Loucy (cell line): ENCODE measurements at regions not wholly inside any gene's neighbourhood (a gene's known extent, or its start where the extent isn't known, plus 50 kb on each side); places are given as distances from the start of the nearest gene placed in this dataset.
"Not testable (repeated sequence)": the region's sequence is repeated elsewhere in the genome, so short reads cannot be mapped to it uniquely, and the experiment has no call there.

Experiments
- H2AFZ ChIP-seq: fragments of 200-600 bp; sonication (generic); 2 replicates; pipeline ENCODE4 v1.6.0; 2016; ENCODE audit warnings: antibody characterized with exemption, mild to moderate bottlenecking, low read length, moderate library complexity
- H3F3A ChIP-seq: fragments of 200-600 bp; 2 replicates; pipeline ENCODE4 v1.6.0; 2016; ENCODE audit warnings: antibody characterized with exemption, low read depth, mild to moderate bottlenecking
- H3K27me3 ChIP-seq: fragments of 200-600 bp; sonication (generic); 2 replicates; pipeline ENCODE4 v1.6.1; 2014; ENCODE audit warnings: low read length, mild to moderate bottlenecking; ENCODE audit not compliant: insufficient read depth, poor library complexity, severe bottlenecking
- H3K36me3 ChIP-seq: fragments of 200-600 bp; sonication (generic); 2 replicates; pipeline ENCODE4 v1.6.1; 2016; ENCODE audit warnings: low read length; ENCODE audit not compliant: insufficient read depth
- H3K4me1 ChIP-seq: fragments of 200-600 bp; sonication (generic); 2 replicates; pipeline ENCODE4 v1.5.1; 2014; ENCODE audit warnings: low read length, mild to moderate bottlenecking; ENCODE audit not compliant: insufficient read depth, poor library complexity, severe bottlenecking
- H3K4me2 ChIP-seq: fragments of 200-600 bp; sonication (generic); 2 replicates; pipeline ENCODE4 v1.6.0; 2014; ENCODE audit warnings: antibody characterized with exemption, low read length, low read depth, mild to moderate bottlenecking; ENCODE audit not compliant: poor library complexity, severe bottlenecking
- H3K4me3 ChIP-seq: fragments of 200-600 bp; sonication (generic); 2 replicates; pipeline ENCODE4 v1.5.1; 2014; ENCODE audit warnings: low read length, mild to moderate bottlenecking, mixed read lengths; ENCODE audit not compliant: poor library complexity, severe bottlenecking
- H3K79me2 ChIP-seq: fragments of 200-600 bp; sonication (generic); 2 replicates; pipeline ENCODE4 v1.6.1; 2014; ENCODE audit warnings: low read length; ENCODE audit not compliant: insufficient read depth
- H3K9ac ChIP-seq: fragments of 200-600 bp; sonication (generic); 2 replicates; pipeline ENCODE4 v1.6.0; 2014; ENCODE audit warnings: mild to moderate bottlenecking, low read depth, low read length, moderate library complexity; ENCODE audit not compliant: poor library complexity, severe bottlenecking
- H3K9me2 ChIP-seq: fragments of 200-600 bp; sonication (generic); replicated peaks from 2 replicates; pipeline ENCODE4 v1.6.1; 2016; ENCODE audit warnings: low read depth, low read length, mixed read lengths
- H3K9me3 ChIP-seq: fragments of 200-600 bp; sonication (generic); 2 replicates; pipeline ENCODE4 v1.6.1; 2014; ENCODE audit warnings: mild to moderate bottlenecking, antibody characterized with exemption, low read length, low read depth; ENCODE audit not compliant: insufficient read depth
- H4K20me1 ChIP-seq: fragments of 200-600 bp; sonication (generic); 2 replicates; pipeline ENCODE4 v1.6.0; 2014; ENCODE audit warnings: antibody characterized with exemption, low read length, mild to moderate bottlenecking; ENCODE audit not compliant: insufficient read depth, poor library complexity, severe bottlenecking
- EZH2phosphoT487 ChIP-seq: fragments of 200-600 bp; IDR thresholded peaks from 2 replicates; pipeline ENCODE4 v1.6.1; 2018; ENCODE audit warnings: antibody characterized with exemption, mild to moderate bottlenecking, moderate library complexity, borderline replicate concordance
- TF ChIP-seq, protein P1 (sequence below): fragments of 200-600 bp; sonication (generic); conservative IDR thresholded peaks from 2 replicates; pipeline ENCODE4 v1.5.1; 2014; ENCODE audit warnings: mild to moderate bottlenecking, antibody characterized with exemption, low read length

GRCh38 chr3:112755845-112756613, 90.6 kb downstream of the CD200R1L start:
- Histone ChIP-seq H3K9me3 (no peaks in the 10 kb centered on the region), H3K4me1 (peaks cover 3% of the 10 kb centered on the region), H3K9me2 (no peaks in the 10 kb centered on the region), H3F3A (no peaks in the 10 kb centered on the region), H4K20me1 (no peaks in the 10 kb centered on the region), H3K79me2 (no peaks in the 10 kb centered on the region), H3K27me3 (no peaks in the 10 kb centered on the region), H3K36me3 (no peaks in the 10 kb centered on the region), H2AFZ (no peak overlapping the region), H3K4me3 (no peak overlapping the region), H3K4me2 (no peak overlapping the region), H3K9ac (no peak overlapping the region)
- TF ChIP-seq EZH2phosphoT487 = no peak
- TF ChIP-seq, protein P1, sequence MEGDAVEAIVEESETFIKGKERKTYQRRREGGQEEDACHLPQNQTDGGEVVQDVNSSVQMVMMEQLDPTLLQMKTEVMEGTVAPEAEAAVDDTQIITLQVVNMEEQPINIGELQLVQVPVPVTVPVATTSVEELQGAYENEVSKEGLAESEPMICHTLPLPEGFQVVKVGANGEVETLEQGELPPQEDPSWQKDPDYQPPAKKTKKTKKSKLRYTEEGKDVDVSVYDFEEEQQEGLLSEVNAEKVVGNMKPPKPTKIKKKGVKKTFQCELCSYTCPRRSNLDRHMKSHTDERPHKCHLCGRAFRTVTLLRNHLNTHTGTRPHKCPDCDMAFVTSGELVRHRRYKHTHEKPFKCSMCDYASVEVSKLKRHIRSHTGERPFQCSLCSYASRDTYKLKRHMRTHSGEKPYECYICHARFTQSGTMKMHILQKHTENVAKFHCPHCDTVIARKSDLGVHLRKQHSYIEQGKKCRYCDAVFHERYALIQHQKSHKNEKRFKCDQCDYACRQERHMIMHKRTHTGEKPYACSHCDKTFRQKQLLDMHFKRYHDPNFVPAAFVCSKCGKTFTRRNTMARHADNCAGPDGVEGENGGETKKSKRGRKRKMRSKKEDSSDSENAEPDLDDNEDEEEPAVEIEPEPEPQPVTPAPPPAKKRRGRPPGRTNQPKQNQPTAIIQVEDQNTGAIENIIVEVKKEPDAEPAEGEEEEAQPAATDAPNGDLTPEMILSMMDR = no peak

DNA sequence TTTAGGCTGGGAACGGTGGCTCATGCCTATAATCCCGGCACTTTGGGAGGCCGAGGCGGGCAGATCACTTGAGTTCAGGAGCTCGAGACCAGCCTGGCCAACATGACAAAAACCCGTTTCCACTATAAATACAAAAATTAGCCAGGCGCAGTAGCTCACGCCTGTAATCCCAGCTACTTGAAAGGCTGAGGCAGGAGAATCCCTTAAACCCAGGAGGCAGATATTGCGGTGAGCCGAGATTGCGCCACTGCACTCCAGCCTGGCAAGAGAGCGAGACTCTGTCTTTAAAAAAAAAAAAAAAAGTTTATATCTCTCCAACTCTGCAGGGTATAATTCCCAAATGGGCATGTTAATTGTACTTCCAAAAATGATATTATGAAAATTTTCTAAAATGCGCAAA, 91.6 kb downstream of the CD200R1L start:
- H3K27me3 ChIP-seq, H3K79me2 ChIP-seq, H4K20me1 ChIP-seq, H2AFZ ChIP-seq, H3K4me2 ChIP-seq, H3K36me3 ChIP-seq, H3F3A ChIP-seq, H3K9me3 ChIP-seq, H3K4me1 ChIP-seq, H3K9me2 ChIP-seq, H3K4me3 ChIP-seq, H3K9ac ChIP-seq: not testable (repeated sequence)

DNA sequence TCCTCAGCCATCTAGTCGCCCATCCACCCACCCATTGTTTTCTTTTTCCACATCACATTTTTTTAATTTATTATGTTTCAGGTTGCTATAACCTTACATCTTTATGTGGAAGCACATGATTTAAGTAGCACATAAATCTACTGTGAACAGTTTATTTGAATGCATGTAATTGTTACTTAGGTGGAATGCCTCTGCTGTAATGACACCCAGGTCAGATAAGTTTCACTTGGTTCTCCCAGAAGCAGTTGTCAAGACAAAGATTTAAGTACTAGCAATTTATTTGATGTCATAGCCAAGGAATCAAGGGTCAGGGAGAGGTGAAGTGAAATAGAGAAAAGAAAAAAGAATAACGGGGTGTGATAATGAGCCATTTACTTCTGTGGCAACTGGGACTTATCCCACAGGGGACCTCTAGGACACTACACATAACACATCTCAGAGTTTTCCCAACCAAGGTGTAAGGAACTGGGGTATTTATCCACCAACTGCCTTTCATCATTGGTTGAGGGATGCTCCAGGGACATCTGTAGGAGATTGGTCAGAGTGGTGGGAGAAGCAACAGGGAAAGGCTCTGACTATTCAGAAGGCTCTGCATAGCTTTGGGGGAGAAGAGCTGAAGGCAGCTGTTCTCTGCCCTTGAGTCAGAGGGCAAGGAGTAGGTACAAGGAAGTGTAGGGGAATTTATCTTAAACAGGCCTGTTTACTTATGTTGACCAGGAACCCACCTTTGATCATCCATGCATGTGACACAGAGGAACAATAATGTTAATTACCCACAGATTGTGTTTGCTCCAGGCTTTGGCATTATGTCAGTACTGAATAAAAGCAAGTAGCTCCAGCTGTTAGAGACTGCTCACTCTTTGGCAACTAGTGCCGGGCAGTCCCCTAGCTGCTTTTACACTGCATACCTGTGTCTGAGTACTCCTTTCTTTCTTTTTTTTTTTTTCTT, 94.8 kb downstream of the CD200R1L start:
- Histone ChIP-seq H3K4me1 (no peaks in the 10 kb centered on the region), H3K4me3 (no peak overlapping the region), H3K27me3 (no peaks in the 10 kb centered on the region), H2AFZ (no peak overlapping the region), H3K36me3 (no peaks in the 10 kb centered on the region), H4K20me1 (no peaks in the 10 kb centered on the region), H3K4me2 (no peak overlapping the region), H3K79me2 (no peaks in the 10 kb centered on the region), H3K9me3 (no peaks in the 10 kb centered on the region), H3F3A (no peaks in the 10 kb centered on the region), H3K9ac (no peak overlapping the region), H3K9me2 (no peaks in the 10 kb centered on the region)
- TF ChIP-seq, protein P1 = no peak
- TF ChIP-seq EZH2phosphoT487 = no peak
